Limb (tissue), 2 donors: ENCODE measurements at regions not wholly inside any gene's neighbourhood (a gene's known extent, or its start where the extent isn't known, plus 50 kb on each side); places are given as distances from the start of the nearest gene placed in this dataset.

ENCODE experiments used
- DNase-seq, 2 donors: peaks; one replicate each; pipeline ENCODE4 v3.0.0-alpha.2; 2016; ENCODE audit errors: extremely low spot score in 2 of 2

- DNase-seq, result no peak
Measured at GRCh38 chr2:223383315-223383714, 218.8 kb downstream of the SCG2 start.

- DNase-seq, result no peak
Measured at GRCh38 chr2:223386189-223386588, 216.0 kb downstream of the SCG2 start.

- no peak for DNase-seq
Measured at GRCh38 chr2:223386984-223387383, 215.2 kb downstream of the SCG2 start.

GRCh38 chr2:223389624-223390023, 212.5 kb downstream of the SCG2 start:
- DNase-seq, result no peak

GRCh38 chr2:223396993-223397392, 205.2 kb downstream of the SCG2 start:
- no peak for DNase-seq

GRCh38 chr2:223399357-223399957, 202.7 kb downstream of the SCG2 start:
- DNase-seq, result no peak

GRCh38 chr2:223404616-223405015, 197.5 kb downstream of the SCG2 start:
- no peak for DNase-seq

- peak in 1 of 2 donors; percentile 50 for DNase-seq
Measured at GRCh38 chr2:223414646-223415045, 187.5 kb downstream of the SCG2 start.

GRCh38 chr2:223415071-223415470, 187.1 kb downstream of the SCG2 start:
- no peak for DNase-seq

GRCh38 chr2:223416815-223417610, 185.1 kb downstream of the SCG2 start:
- DNase-seq, result no peak

GRCh38 chr2:223418131-223418530, 184.0 kb downstream of the SCG2 start:
- DNase-seq, result no peak

GRCh38 chr2:223418604-223419199, 183.5 kb downstream of the SCG2 start:
- DNase-seq, result peak in 1 of 2 donors; percentile 34

GRCh38 chr2:223420048-223420447, 182.1 kb downstream of the SCG2 start:
- DNase-seq, result no peak

GRCh38 chr2:223431479-223431878, 170.7 kb downstream of the SCG2 start:
- no peak for DNase-seq

GRCh38 chr2:223433461-223433860, 168.7 kb downstream of the SCG2 start:
- no peak for DNase-seq

- DNase-seq, result no peak
Measured at GRCh38 chr2:223437788-223438187, 164.4 kb downstream of the SCG2 start.

- DNase-seq, result no peak
Measured at GRCh38 chr2:223439184-223439583, 163.0 kb downstream of the SCG2 start.

GRCh38 chr2:223439786-223440185, 162.4 kb downstream of the SCG2 start:
- DNase-seq, result no peak

GRCh38 chr2:223442847-223443246, 159.3 kb downstream of the SCG2 start:
- no peak for DNase-seq

GRCh38 chr2:223450246-223450645, 151.9 kb downstream of the SCG2 start:
- DNase-seq, result no peak

- DNase-seq, result no peak
Measured at GRCh38 chr2:223457301-223457700, 144.9 kb downstream of the SCG2 start.

- peak in 1 of 2 donors; percentile 35 for DNase-seq
Measured at GRCh38 chr2:223459328-223459939, 142.7 kb downstream of the SCG2 start.
